HG03575 (cell line): ENCODE measurements at regions not wholly inside any gene's neighbourhood (a gene's known extent, or its start where the extent isn't known, plus 50 kb on each side); places are given as distances from the start of the nearest gene placed in this dataset.

ENCODE experiments used
- ATAC-seq: cut with Tn5 transposase; IDR thresholded peaks from one replicate; pipeline ENCODE4 v1.9.1; 2021; ENCODE audit not compliant: unreplicated experiment, insufficient number of reproducible peaks, low FRiP score; ENCODE audit errors: extremely low read depth

DNA sequence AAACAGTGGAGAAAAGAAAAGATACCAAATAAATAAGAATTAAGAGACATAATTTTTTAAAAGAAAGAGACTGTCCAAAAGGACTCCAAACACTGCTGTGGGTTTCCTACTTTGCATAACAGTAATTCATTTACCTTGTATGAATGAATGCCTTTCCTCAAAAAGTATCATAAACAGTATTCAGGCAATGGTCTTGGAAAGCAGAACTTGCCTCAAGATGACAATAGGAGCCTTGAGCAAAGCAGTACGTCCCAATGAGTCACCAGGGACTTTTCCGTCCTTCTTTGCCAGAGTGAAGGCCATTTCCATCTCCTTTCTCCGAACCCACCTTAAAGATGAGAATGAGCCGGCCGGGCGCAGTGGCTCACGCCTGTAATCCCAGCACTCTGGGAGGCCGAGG is 186.4 kb downstream of the ZBTB18 start:
- no peak for ATAC-seq

- ATAC-seq, result no peak
These were observed 188.2 kb downstream of the ZBTB18 start for GRCh38 chr1:244239261-244239770.

- no peak for ATAC-seq
These were observed 190.4 kb downstream of the ZBTB18 start for GRCh38 chr1:244241438-244241837.

- ATAC-seq, result no peak
These were observed 191.4 kb downstream of the ZBTB18 start for GRCh38 chr1:244242446-244242845.

GRCh38 chr1:244246334-244246733 is 195.3 kb downstream of the ZBTB18 start:
- ATAC-seq, result no peak

DNA sequence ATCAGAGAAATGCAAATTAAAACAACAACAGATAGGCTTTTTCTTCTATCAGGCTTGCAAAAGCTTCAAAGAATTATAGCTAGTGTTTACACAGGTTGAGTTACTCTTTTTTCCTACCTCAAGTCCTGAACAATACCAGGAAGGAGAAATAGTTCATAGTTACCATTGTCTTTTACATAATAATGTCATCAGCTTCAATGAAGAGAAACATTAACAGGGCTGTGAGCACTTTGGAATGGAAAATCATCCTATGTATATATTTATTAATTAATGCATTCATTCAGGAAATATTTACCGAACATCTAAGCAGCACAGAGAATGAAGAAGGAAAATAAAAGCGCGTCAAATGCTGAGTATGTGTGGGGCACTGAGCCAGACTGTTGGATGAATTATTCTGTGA is 197.3 kb downstream of the ZBTB18 start:
- ATAC-seq, result no peak

DNA sequence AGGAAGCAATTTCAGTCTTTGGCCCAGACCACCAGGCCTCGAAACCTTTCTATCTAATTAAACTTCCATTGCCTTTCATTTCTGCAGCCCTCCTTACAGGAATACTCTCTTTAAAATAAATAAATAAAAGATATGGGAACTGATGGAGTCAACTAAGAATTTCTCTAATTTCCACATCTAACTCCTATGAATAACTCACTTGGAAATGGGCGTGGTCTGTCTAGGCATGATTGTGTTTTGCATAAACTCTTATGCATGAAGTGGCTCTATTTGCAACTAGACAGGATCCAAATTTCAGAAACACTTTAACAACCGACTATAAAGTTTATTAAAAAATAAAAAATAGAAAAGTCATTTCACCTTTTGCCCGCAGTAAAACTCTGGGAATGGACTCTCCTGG is 199.5 kb downstream of the ADSS2 start:
- ATAC-seq, result no peak

DNA sequence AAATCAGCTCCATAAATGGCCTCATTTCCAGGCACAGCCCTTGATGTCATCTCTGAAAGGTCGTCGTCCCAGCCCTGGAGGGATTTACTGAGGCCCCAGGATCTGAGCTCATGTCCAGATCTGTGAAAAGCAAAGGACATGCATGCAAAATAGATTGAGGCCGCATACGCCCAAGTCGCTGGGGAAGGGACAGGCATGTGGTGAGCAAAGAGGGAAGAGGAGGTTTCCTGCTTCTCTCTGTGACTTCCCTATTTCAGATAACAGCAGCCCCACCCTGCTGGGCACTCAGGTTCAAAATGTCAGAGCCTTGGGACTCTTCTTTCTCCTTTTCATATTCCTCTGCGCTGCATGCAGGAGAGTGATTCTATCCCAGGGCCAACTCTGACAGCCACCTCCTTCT is 197.2 kb downstream of the ADSS2 start:
- ATAC-seq, result no peak

DNA sequence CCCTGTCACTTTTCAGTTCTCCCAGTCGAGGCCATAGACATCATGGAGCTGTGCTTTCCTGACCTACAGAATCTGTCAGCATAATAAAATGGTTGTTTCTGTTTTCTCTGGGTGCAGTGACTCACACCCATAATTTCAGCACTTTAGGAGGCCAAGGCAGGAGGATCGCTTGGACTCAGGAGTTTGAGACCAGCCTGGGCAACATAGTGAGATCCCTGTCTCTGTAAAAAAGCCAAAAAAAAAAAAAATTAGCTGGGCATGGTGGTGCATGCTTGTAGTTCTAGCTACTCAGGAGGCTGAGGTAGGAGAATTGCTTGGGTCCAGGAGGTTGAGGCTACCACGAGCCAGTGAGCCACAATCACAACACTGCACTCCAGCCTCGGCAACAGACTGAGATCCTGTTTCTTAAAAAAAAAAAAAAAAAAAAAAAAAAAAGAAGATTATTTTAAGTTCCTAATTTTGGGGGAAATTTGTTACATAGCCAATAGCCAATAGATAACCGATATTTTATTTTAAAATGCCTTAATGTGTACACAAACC is 196.2 kb downstream of the ADSS2 start:
- no peak for ATAC-seq

GRCh38 chr1:244256086-244256676 is 195.5 kb downstream of the ADSS2 start:
- ATAC-seq, result no peak

- ATAC-seq, result no peak
These were observed 187.5 kb downstream of the ADSS2 start for GRCh38 chr1:244264163-244264562.

- no peak for ATAC-seq
These were observed 186.2 kb downstream of the ADSS2 start for GRCh38 chr1:244265507-244265906.

DNA sequence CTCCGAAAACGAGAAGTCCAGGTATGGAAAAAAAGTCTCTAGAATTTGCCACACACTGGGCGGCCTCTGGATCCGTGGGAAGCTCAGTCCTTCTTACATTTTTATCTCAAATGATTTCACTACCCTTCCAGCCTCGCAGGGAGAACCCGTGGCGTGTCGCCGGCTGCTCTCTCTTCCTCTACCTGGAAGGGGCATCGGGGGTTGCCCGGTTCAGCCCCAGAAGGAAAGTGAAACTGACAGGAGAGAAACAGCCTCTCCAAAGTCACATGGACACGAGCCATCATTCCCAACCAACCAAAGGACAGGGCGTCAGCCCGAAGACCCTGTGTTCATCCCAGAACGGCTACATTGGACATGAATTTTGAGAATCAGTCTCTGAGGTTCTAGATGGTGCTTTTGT is 182.5 kb downstream of the ADSS2 start:
- no peak for ATAC-seq

GRCh38 chr1:244271004-244271403 is 180.7 kb downstream of the ADSS2 start:
- ATAC-seq, result no peak

DNA sequence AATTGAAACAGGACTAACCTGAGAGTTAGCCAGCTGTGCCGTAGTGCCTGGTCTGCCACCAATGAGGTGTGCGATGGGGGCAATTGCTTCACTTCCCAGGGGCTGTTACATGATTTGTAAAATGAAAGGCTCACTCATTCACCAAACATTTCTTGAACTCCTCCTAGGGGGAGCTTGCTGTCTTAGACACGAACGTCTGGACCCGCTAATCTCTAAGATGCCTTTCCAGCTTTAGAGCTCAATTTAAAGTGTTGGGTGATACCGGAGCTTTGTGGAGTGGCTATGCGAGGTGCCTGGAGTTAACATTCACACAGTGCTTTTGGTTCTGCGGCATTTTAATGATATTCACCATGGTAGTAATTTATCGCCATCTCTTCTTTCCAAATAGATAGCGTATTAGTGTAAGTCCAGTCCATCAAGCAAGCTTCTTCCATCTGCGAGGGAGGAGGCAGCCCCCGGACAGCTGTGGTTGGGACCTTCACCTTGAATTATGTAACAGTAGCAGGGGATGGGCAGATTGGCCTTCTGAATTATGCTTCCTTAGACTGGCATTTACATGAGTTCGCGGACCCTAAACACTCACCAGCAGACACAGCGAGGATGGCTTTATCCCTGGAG is 179.9 kb downstream of the ADSS2 start:
- ATAC-seq, result no peak

GRCh38 chr1:244272471-244273261 is 179.0 kb downstream of the ADSS2 start:
- ATAC-seq, result no peak

DNA sequence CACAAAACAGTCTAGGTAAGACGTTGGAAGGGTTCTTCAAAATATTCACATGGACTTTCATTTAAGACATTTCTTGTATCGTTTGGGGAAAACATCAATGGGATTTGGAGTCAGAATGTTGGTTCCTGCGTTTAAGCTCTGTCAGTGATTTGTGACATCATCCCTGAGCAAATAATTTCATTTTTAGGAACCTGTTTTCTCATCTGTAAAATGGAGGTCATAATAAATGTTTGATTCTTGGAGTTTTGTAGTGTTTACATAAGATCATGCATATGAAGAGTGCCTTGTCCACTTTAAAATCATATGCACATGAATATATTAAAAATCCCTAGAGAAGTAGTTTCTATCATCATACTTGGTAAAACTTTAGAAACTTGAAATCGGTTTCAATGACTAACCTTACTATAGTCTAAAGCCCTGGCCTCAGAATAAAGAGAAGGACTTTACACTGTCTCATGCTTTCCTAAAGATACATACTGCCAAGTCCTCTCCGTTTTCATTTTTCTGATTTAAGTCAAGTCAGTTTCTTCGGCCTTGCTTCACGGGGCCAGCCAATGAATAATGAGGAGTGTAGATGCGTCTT is 178.4 kb downstream of the ADSS2 start:
- no peak for ATAC-seq

DNA sequence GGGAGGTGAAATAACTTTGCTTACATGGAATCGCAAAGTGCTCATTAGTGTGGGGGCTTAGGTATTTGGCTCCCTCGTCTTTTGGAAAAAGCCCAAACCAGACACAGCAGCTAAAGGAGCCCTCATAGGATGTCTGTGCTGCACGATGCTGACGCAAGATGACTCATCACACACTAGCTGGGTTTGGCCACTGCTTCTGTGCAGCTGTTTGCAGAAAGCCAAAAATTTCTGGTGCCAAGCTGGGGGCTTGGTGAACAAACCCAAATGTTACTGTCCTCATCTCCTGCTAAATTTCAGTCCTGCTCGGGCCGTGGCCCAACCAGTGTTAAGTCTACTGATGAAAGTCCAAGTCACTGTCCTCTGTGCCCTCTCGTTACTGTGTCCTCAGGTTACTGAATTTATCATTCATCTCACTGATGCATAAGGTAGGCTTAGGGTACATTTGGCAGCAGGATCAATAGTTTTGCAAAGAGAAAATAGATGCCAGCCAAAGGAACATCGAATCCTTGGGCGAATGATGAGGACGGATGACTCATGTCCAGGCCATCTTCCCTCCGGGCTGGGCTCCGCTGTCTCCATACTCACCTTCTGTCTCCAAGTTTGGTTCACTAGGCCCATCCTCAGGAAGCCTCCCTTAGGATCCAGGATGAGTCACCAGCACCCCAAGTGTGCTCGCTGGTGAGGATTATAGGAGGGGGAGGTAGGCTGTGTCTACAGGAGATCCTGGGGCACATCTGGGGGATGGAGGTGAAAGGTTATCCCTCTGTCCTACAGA is 177.7 kb downstream of the ADSS2 start:
- no peak for ATAC-seq

DNA sequence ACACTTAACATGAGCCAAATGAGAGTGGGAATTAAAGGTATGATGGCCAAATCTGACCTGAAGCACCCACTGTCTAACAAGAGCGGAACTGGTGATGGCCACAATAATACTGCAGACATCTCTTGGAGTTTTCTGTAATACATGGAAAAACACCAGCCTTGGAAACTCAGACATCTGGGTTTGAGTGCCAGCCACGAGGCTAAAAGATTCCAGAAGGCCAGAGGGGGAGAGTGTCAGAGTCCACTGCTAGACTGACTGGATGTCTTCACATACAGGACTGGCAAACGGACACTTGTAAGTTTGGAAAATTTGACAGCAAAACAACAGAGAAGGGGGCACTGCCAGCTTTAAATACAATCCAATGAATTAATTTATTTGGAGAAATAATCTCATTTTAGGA is 175.1 kb downstream of the ADSS2 start:
- ATAC-seq, result no peak
